Esophagus squamous epithelium (tissue), 5 donors: ENCODE measurements at regions not wholly inside any gene's neighbourhood (a gene's known extent, or its start where the extent isn't known, plus 50 kb on each side); places are given as distances from the start of the nearest gene placed in this dataset.

ENCODE experiments used
- DNase-seq: peaks from one replicate; lab custom pipeline; 2025; lab: John Stamatoyannopoulos, UW
- H3K27ac ChIP-seq, 4 donors: fragments of 200-600 bp; sonication (generic); one replicate each; pipeline ENCODE4 v1.5.1; 2016 to 2019; ENCODE audit warnings: mild to moderate bottlenecking in 1 of 4
- H3K27me3 ChIP-seq, 4 donors: fragments of 200-600 bp; sonication (generic); 1 replicate in 3 of 4; 2 replicates in 1 of 4; pipeline versions ENCODE4 v1.5.1 to v1.6.0; 2017 to 2021; ENCODE audit warnings: antibody characterized with exemption in 1 of 4
- H3K36me3 ChIP-seq, 3 donors: fragments of 200-600 bp; sonication (generic); one replicate each; pipeline ENCODE4 v1.5.1; 2016 to 2019
- H3K4me1 ChIP-seq, 3 donors: fragments of 200-600 bp; sonication (generic); one replicate each; pipeline ENCODE4 v1.5.1; 2017 to 2019
- H3K4me3 ChIP-seq, 4 donors: fragments of 200-600 bp; sonication (generic); 1 replicate in 3 of 4; 2 replicates in 1 of 4; pipeline ENCODE4 v1.5.1; 2016 to 2019; ENCODE audit warnings: mild to moderate bottlenecking in 2 of 4, moderate library complexity in 1 of 4
- H3K9me3 ChIP-seq, 3 donors: fragments of 200-600 bp; sonication (generic); one replicate each; pipeline ENCODE4 v1.5.1; 2016 to 2019
- POLR2A ChIP-seq, 4 donors: fragments of 450-650 bp; IDR thresholded peaks; one replicate each; pipeline ENCODE4 v1.6.1; 2017; ENCODE audit warnings: antibody characterized with exemption in 4 of 4, mild to moderate bottlenecking in 4 of 4, moderate library complexity in 3 of 4
- WGBS, 2 donors: methylation state at CpG; one replicate each; pipeline ENCODE4 v1.1.5; 2018; 5-methylcytosine and 5-hydroxymethylcytosine counted together
- intact Hi-C: fragments of 100-400 bp; cut with DNase I; formaldehyde crosslinking; loops from one replicate; pipeline ENCODE4 v1.15.0; 2022
- TF ChIP-seq, protein P1 (sequence below), 6 experiments: fragments of 450-650 bp in 4 of 6; fragments of 200-600 bp in 2 of 6; sonication (generic) in 2 of 6; IDR thresholded peaks; one replicate each; pipeline ENCODE4 v1.5.1; 2016 to 2019; ENCODE audit warnings: antibody characterized with exemption in 6 of 6, mild to moderate bottlenecking in 4 of 6, moderate library complexity in 4 of 6
- donor health status: DM: yes; HTN: yes; CAD: no.

DNA sequence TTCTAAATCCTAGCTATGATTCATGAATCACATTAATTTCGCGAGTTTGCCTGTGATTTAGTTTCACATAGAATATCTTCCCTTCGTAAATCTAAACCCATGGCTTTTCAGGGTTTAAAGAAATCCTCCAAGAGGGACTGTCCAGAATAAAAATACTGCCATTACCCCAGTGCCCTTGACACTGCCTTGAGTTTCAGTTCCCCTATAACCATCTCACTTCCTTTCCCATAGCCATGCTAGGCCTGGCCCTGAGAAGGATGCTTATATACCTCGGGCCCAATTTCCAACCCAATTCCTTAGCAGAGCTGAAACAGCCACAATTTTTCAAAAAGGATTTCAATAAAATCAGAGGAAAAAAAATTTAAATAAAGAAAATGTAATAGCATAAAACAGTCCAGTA lies 697.3 kb downstream of the FRK start:
- no peak for TF ChIP-seq POLR2A (IDR thresholded peaks at IDR 0.05)
- TF ChIP-seq, protein P1, sequence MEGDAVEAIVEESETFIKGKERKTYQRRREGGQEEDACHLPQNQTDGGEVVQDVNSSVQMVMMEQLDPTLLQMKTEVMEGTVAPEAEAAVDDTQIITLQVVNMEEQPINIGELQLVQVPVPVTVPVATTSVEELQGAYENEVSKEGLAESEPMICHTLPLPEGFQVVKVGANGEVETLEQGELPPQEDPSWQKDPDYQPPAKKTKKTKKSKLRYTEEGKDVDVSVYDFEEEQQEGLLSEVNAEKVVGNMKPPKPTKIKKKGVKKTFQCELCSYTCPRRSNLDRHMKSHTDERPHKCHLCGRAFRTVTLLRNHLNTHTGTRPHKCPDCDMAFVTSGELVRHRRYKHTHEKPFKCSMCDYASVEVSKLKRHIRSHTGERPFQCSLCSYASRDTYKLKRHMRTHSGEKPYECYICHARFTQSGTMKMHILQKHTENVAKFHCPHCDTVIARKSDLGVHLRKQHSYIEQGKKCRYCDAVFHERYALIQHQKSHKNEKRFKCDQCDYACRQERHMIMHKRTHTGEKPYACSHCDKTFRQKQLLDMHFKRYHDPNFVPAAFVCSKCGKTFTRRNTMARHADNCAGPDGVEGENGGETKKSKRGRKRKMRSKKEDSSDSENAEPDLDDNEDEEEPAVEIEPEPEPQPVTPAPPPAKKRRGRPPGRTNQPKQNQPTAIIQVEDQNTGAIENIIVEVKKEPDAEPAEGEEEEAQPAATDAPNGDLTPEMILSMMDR (IDR thresholded peaks at IDR 0.05) = no peak
- H3K36me3 ChIP-seq = no peaks in the 10 kb centered on the region
- H3K9me3 ChIP-seq = no peaks in the 10 kb centered on the region
- intact Hi-C loops = no loop called here
- no peak overlapping the region for H3K4me3 ChIP-seq
- DNase-seq = no peak
- 68 to 90% methylated on average over 4 of the region's 4 CpGs for WGBS, 2 donors
- no peaks in the 10 kb centered on the region for H3K27me3 ChIP-seq
- H3K27ac ChIP-seq = no peak overlapping the region
- no peaks in the 10 kb centered on the region for H3K4me1 ChIP-seq

DNA sequence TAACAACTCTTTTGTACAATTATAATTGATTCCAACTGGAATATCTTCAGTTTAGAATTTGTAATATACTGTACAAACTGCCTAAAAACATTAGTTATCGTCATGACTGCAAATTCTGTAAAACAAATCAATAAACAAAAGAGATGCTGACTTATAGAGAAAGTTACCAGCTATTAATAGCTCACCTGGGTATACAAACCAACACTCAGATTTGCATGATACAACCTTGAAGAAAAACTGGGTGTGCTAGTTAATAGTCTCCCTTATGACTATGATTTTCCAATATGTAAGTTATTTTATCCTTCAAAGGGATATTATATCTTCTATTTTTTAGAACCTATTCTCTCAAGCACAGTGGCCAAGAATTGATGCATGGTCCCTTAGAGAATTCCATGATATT lies 698.5 kb downstream of the FRK start:
- Histone ChIP-seq H3K27ac (no peak overlapping the region), H3K36me3 (no peaks in the 10 kb centered on the region), H3K9me3 (no peaks in the 10 kb centered on the region), H3K4me1 (no peaks in the 10 kb centered on the region), H3K4me3 (no peak overlapping the region), H3K27me3 (no peaks in the 10 kb centered on the region)
- intact Hi-C loops = no loop called here
- no peak for TF ChIP-seq POLR2A (IDR thresholded peaks at IDR 0.05)
- TF ChIP-seq, protein P1 (IDR thresholded peaks at IDR 0.05) = no peak
- 67 to 70% methylated on average over 1 of the region's 1 CpG for WGBS, 2 donors
- DNase-seq = no peak

DNA sequence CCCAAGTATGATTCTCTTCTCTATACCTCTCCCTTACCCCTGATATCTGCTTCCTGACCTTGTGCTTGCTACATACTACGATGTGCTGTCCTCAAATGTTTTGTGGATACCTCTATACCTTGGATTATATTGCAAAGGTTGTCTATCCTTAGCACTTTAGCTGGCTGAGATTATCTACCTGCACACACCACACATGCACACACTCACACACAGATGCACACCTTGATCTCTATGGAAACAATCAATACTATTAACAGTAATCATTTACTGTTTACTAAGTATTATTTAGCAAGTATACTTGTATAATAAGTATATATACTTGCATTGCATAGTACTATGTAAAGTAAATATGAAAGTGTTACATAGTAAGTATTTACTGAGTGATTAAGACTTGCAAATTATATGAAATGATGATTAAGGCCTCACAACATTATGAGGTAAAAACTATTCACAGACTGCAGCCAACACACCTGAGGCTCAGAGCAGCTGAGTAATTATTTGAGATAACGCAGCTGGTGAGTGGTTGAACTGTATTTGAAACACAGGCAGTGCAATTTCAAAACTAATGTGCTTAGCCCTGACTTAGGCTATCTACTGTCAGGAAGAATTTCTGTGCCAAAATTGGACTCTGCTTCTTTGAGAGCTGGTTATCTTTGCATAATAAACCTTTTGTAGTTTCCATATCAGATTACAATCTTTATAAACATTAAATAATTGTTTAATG lies 699.9 kb downstream of the FRK start:
- TF ChIP-seq, protein P1 (IDR thresholded peaks at IDR 0.05) = no peak
- no peak for TF ChIP-seq POLR2A (IDR thresholded peaks at IDR 0.05)

DNA sequence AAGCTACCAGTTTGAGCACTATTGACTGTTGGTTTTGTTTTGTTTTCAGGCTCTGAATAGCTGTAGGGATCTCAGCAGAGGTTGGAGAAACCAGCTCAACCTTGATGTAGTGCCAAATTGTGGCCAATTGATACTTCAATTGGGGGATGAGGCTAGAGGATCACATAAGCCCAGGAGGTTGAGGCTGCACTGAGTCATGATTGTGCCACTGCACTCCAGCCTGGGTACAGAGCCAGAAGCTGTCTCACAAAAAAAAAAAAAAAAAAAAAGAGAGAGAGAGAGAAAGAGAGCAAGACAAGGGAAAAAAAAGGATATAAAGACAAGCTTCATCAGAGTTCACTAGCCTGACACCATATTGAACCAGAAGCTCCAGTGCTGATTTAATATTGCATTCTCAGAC lies 702.1 kb downstream of the FRK start:
- intact Hi-C loops = no loop called here
- no peaks in the 10 kb centered on the region for H3K4me1 ChIP-seq
- H3K27ac ChIP-seq = no peak overlapping the region
- TF ChIP-seq, protein P1 (IDR thresholded peaks at IDR 0.05) = no peak
- no peak for TF ChIP-seq POLR2A (IDR thresholded peaks at IDR 0.05)
- H3K27me3 ChIP-seq = no peaks in the 10 kb centered on the region
- H3K9me3 ChIP-seq = no peaks in the 10 kb centered on the region
- no peak overlapping the region for H3K4me3 ChIP-seq
- DNase-seq = no peak
- H3K36me3 ChIP-seq = no peaks in the 10 kb centered on the region

More for the DNA sequence above, 699.9 kb downstream of the FRK start:
- no peaks in the 10 kb centered on the region for H3K36me3 ChIP-seq
- H3K27me3 ChIP-seq = no peaks in the 10 kb centered on the region
- no peak for DNase-seq
- intact Hi-C loops = no loop called here
- no peak overlapping the region for H3K4me3 ChIP-seq
- H3K27ac ChIP-seq = no peak overlapping the region
- WGBS, 2 donors = 60 to 74% methylated on average over 2 of the region's 2 CpGs
- no peaks in the 10 kb centered on the region for H3K4me1 ChIP-seq
- no peaks in the 10 kb centered on the region for H3K9me3 ChIP-seq

DNA sequence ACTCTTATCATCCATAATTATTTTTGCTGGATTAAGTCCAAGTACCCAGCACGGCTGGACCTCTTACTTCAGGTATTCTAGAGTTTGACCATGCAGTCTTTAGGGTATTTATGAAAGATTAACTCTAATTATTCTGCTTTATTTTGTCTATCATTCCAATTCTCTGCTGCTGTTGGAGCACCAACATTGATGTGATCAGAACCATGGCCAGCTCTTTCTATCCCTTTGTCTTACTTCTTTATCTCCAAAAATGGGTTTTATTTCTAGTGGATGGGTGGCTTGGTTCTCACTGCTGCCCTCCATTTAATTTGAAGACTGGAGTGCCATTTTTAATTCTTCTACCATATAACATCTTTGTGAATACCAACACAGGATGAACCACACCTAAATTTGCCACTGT lies 704.3 kb downstream of the FRK start:
- 56 to 68% methylated on average over 1 of the region's 1 CpG for WGBS, 2 donors

More for the DNA sequence above, 704.3 kb downstream of the FRK start:
- H3K4me3 ChIP-seq = no peak overlapping the region
- intact Hi-C loops = no loop called here
- H3K27ac ChIP-seq = no peak overlapping the region
- H3K36me3 ChIP-seq = no peaks in the 10 kb centered on the region
- DNase-seq = no peak
- no peaks in the 10 kb centered on the region for H3K27me3 ChIP-seq
- H3K4me1 ChIP-seq = no peaks in the 10 kb centered on the region
- H3K9me3 ChIP-seq = no peaks in the 10 kb centered on the region
- no peak for TF ChIP-seq POLR2A (IDR thresholded peaks at IDR 0.05)
- TF ChIP-seq, protein P1 (IDR thresholded peaks at IDR 0.05) = no peak
